GM19035 (cell line): ENCODE measurements at regions not wholly inside any gene's neighbourhood (a gene's known extent, or its start where the extent isn't known, plus 50 kb on each side); places are given as distances from the start of the nearest gene placed in this dataset.
"Not testable (repeated sequence)": the region's sequence is repeated elsewhere in the genome, so short reads cannot be mapped to it uniquely, and the experiment has no call there.

Experiments
- ATAC-seq: cut with Tn5 transposase; IDR thresholded peaks from one replicate; pipeline ENCODE4 v1.9.1; 2021; ENCODE audit not compliant: unreplicated experiment

GRCh38 chr18:79595876-79596374, 83.7 kb upstream of the CTDP1 start:
- ATAC-seq = no peak

- no peak for ATAC-seq
Observed at GRCh38 chr18:79596446-79597175, 83.0 kb upstream of the CTDP1 start.

GRCh38 chr18:79597176-79597830, 82.3 kb upstream of the CTDP1 start:
- ATAC-seq = no peak

- ATAC-seq = no peak
Observed at GRCh38 chr18:79597831-79598632, 81.6 kb upstream of the CTDP1 start.

- ATAC-seq = no peak
Observed at GRCh38 chr18:79598633-79599175, 80.9 kb upstream of the CTDP1 start.

- ATAC-seq = no peak
Observed at GRCh38 chr18:79599441-79599931, 80.1 kb upstream of the CTDP1 start.

GRCh38 chr18:79600141-79600540, 79.5 kb upstream of the CTDP1 start:
- no peak for ATAC-seq

GRCh38 chr18:79600596-79600995, 79.0 kb upstream of the CTDP1 start:
- no peak for ATAC-seq

- no peak for ATAC-seq
Observed at GRCh38 chr18:79601234-79601633, 78.4 kb upstream of the CTDP1 start.

GRCh38 chr18:79603321-79604204, 76.0 kb upstream of the CTDP1 start:
- ATAC-seq = no peak

GRCh38 chr18:79604205-79604912, 75.2 kb upstream of the CTDP1 start:
- ATAC-seq = no peak

GRCh38 chr18:79604913-79605880, 74.4 kb upstream of the CTDP1 start:
- no peak for ATAC-seq

GRCh38 chr18:79606071-79606470, 73.5 kb upstream of the CTDP1 start:
- not testable (repeated sequence) for ATAC-seq

GRCh38 chr18:79606621-79607331, 72.8 kb upstream of the CTDP1 start:
- no peak for ATAC-seq

- ATAC-seq = no peak
Observed at GRCh38 chr18:79607361-79607952, 72.1 kb upstream of the CTDP1 start.

- ATAC-seq = no peak
Observed at GRCh38 chr18:79608069-79608468, 71.5 kb upstream of the CTDP1 start.

- no peak for ATAC-seq
Observed at GRCh38 chr18:79608535-79608934, 71.1 kb upstream of the CTDP1 start.
